ENCODE measurements at regions not wholly inside any gene's neighbourhood (a gene's known extent, or its start where the extent isn't known, plus 50 kb on each side); places are given as distances from the start of the nearest gene placed in this dataset.
"Not testable (repeated sequence)": the region's sequence is repeated elsewhere in the genome, so short reads cannot be mapped to it uniquely, and the experiment has no call there.

GRCh38 chr1:25171013-25171412 lies 61.3 kb downstream of the SYF2 start:
- DNase-seq; H3K27me3 ChIP-seq; H3K4me3 ChIP-seq; intact Hi-C loops (cut with DNase I); H3K27ac ChIP-seq; H3K36me3 ChIP-seq; ATAC-seq; H3K9me3 ChIP-seq: not testable (repeated sequence)
- WGBS (ENCODE audit: insufficient coverage, low coverage, low lambda C conversion rate, missing lambda C conversion rate): 94% methylated on average over 4 of the region's 4 CpGs
- peaks cover 0 to 17% (median 4%) of the 10 kb centered on the region in 4 donors for H3K4me1 ChIP-seq

GRCh38 chr1:25170439-25170838 lies 61.9 kb downstream of the SYF2 start:
- Histone ChIP-seq H3K9me3 (no peaks in the 10 kb centered on the region), H3K4me3 (no peak overlapping the region), H3K36me3 (no peaks in the 10 kb centered on the region), H3K27me3 (no peaks in the 10 kb centered on the region), H3K4me1 (peaks cover 0 to 17% (median 4%) of the 10 kb centered on the region in 4 donors), H3K27ac (no peak overlapping the region)
- TF ChIP-seq CTCF (IDR thresholded peaks at IDR 0.05) (no peak), POLR2A (IDR thresholded peaks at IDR 0.05) (no peak)
- intact Hi-C loops (cut with DNase I): no loop called here
- DNase-seq: no peak
- no peak for ATAC-seq
- 100% methylated on average over 1 of the region's 6 CpGs for WGBS (ENCODE audit: insufficient coverage, low coverage, low lambda C conversion rate, missing lambda C conversion rate)

GRCh38 chr1:25169610-25170009 lies 62.7 kb downstream of the SYF2 start:
- WGBS (ENCODE audit: insufficient coverage, low coverage, low lambda C conversion rate, missing lambda C conversion rate): 85% methylated on average over 8 of the region's 8 CpGs
- no peak for ATAC-seq

GRCh38 chr1:25169168-25169567 lies 63.1 kb downstream of the SYF2 start:
- intact Hi-C loops (cut with DNase I): no loop called here
- Histone ChIP-seq H3K27ac (peak overlapping the region in 2 of 3 donors; percentile 70 to 71), H3K4me3 (no peak overlapping the region), H3K9me3 (no peaks in the 10 kb centered on the region), H3K4me1 (peaks cover 0 to 17% (median 4%) of the 10 kb centered on the region in 4 donors), H3K27me3 (no peaks in the 10 kb centered on the region), H3K36me3 (no peaks in the 10 kb centered on the region)
- DNase-seq (no peak), ATAC-seq (no peak)
- no peak for TF ChIP-seq CTCF (IDR thresholded peaks at IDR 0.05)
- no peak for TF ChIP-seq POLR2A (IDR thresholded peaks at IDR 0.05)
- 95% methylated on average over 2 of the region's 2 CpGs for WGBS (ENCODE audit: insufficient coverage, low coverage, low lambda C conversion rate, missing lambda C conversion rate)

More at GRCh38 chr1:25169610-25170009, 62.7 kb downstream of the SYF2 start:
- Histone ChIP-seq H3K9me3 (no peaks in the 10 kb centered on the region), H3K36me3 (no peaks in the 10 kb centered on the region), H3K4me3 (no peak overlapping the region), H3K27ac (no peak overlapping the region), H3K4me1 (peaks cover 0 to 17% (median 4%) of the 10 kb centered on the region in 4 donors), H3K27me3 (no peaks in the 10 kb centered on the region)
- intact Hi-C loops (cut with DNase I): no loop called here
- DNase-seq: no peak
- TF ChIP-seq POLR2A (IDR thresholded peaks at IDR 0.05) (no peak), CTCF (IDR thresholded peaks at IDR 0.05) (no peak)

- Histone ChIP-seq H3K27ac (peak overlapping the region in 2 of 3 donors; percentile 70 to 71), H3K9me3 (no peaks in the 10 kb centered on the region), H3K36me3 (no peaks in the 10 kb centered on the region), H3K27me3 (no peaks in the 10 kb centered on the region), H3K4me3 (peak overlapping the region in 1 of 3 donors; percentile 10), H3K4me1 (peaks cover 0 to 17% (median 4%) of the 10 kb centered on the region in 4 donors)
- WGBS (ENCODE audit: insufficient coverage, low coverage, low lambda C conversion rate, missing lambda C conversion rate): 32% methylated on average over 9 of the region's 11 CpGs
- intact Hi-C loops (cut with DNase I): no loop called here
- peak; percentile 88 to 97 (median 94) for ATAC-seq
- TF ChIP-seq CTCF (IDR thresholded peaks at IDR 0.05): peak in 2 of 4 donors; percentile 13 to 25
- TF ChIP-seq POLR2A (IDR thresholded peaks at IDR 0.05): no peak
- DNase-seq: no peak
Observed at GRCh38 chr1:25168193-25169071, 63.9 kb downstream of the SYF2 start.
